Ishikawa (cell line): ENCODE measurements at regions not wholly inside any gene's neighbourhood (a gene's known extent, or its start where the extent isn't known, plus 50 kb on each side); places are given as distances from the start of the nearest gene placed in this dataset.

Experiments used
- CREB1 ChIP-seq: IDR thresholded peaks from 2 replicates; pipeline ENCODE4 v1.6.1; 2012; ENCODE audit warnings: low read depth
- EP300 ChIP-seq: IDR thresholded peaks from 2 replicates; pipeline ENCODE4 v1.6.1; 2012; ENCODE audit warnings: borderline replicate concordance
- TAF1 ChIP-seq: IDR thresholded peaks from 2 replicates; pipeline ENCODE4 v1.6.1; 2012; ENCODE audit warnings: low read depth, mild to moderate bottlenecking
- YY1 ChIP-seq: IDR thresholded peaks from 2 replicates; pipeline ENCODE4 v1.6.1; 2012; ENCODE audit warnings: low read depth

GRCh38 chr4:134078230-134078914 is 123.2 kb downstream of the PABPC4L start:
- TF ChIP-seq YY1 = no peak
- TF ChIP-seq EP300 = no peak
- TF ChIP-seq TAF1 = no peak
- TF ChIP-seq CREB1 = no peak
